ENCODE measurements at regions not wholly inside any gene's neighbourhood (a gene's known extent, or its start where the extent isn't known, plus 50 kb on each side); places are given as distances from the start of the nearest gene placed in this dataset.

GRCh38 chr14:44567997-44568396, 60.9 kb upstream of the FSCB start:
- intact Hi-C loops (cut with DNase I), result no loop called here
- Histone ChIP-seq H3K4me3 (no peak overlapping the region), H3K36me3 (no peaks in the 10 kb centered on the region), H3K27me3 (no peaks in the 10 kb centered on the region), H3K9me3 (peaks cover 0 to 37% (median 4%) of the 10 kb centered on the region in 11 donors), H3K4me1 (no peaks in the 10 kb centered on the region), H3K27ac (no peak overlapping the region)
- TF ChIP-seq CTCF (IDR thresholded peaks at IDR 0.05), result no peak
- WGBS, 2 donors, result 76 to 86% methylated on average over 1 of the region's 1 CpG
- DNase-seq, result no peak
- ATAC-seq, result no peak

- Histone ChIP-seq H3K27me3 (no peaks in the 10 kb centered on the region), H3K4me3 (no peak overlapping the region), H3K27ac (no peak overlapping the region), H3K9me3 (peaks cover 0 to 20% (median 3%) of the 10 kb centered on the region in 11 donors), H3K36me3 (no peaks in the 10 kb centered on the region), H3K4me1 (no peaks in the 10 kb centered on the region)
- no peak for ATAC-seq
- intact Hi-C loops (cut with DNase I), result no loop called here
- DNase-seq, result no peak
- no peak for TF ChIP-seq CTCF (IDR thresholded peaks at IDR 0.05)
Measured at GRCh38 chr14:44565968-44566367, 58.9 kb upstream of the FSCB start.

GRCh38 chr14:44564908-44565307, 57.8 kb upstream of the FSCB start:
- DNase-seq, result no peak
- ATAC-seq, result no peak
- peaks cover 0 to 15% (median 0%) of the 10 kb centered on the region in 11 donors for H3K9me3 ChIP-seq
- no peak for TF ChIP-seq CTCF (IDR thresholded peaks at IDR 0.05)
- WGBS, 2 donors, result 66 to 72% methylated on average over 2 of the region's 2 CpGs
- no peaks in the 10 kb centered on the region for H3K4me1 ChIP-seq
- no peak overlapping the region for H3K27ac ChIP-seq
- no peak overlapping the region for H3K4me3 ChIP-seq
- no peaks in the 10 kb centered on the region for H3K36me3 ChIP-seq
- intact Hi-C loops (cut with DNase I), result no loop called here
- no peaks in the 10 kb centered on the region for H3K27me3 ChIP-seq

All from heart right ventricle (tissue), 16 donors.